ENCODE measurements at regions not wholly inside any gene's neighbourhood (a gene's known extent, or its start where the extent isn't known, plus 50 kb on each side); places are given as distances from the start of the nearest gene placed in this dataset.

DNA sequence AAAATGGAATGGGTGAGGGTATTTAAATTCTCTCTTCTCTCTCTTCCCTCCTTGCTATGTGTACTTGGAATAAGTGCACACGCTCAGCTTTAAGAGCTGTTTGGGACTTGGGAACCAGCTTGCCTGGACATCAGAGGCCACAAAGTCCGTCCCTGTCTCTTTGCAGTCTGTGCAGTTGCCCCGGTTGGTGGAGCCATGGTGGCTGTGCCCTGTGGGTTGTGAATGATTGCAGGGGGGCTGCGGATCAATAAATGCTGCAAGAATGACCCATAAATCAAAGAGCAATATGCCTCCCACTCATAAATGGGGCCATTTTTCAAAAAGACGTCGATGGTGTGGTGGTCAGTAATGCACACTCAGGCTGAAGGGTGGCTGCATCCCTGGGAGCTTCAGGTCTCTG, 135.1 kb upstream of the CST7 start:
- BruUV-seq (replicated peaks), result no TSS peak
- Histone ChIP-seq H3K4me2 (ENCODE audit: low read depth, low read length) (no peak overlapping the region), H3K4me3 (ENCODE audit: insufficient read depth, low read depth, low read length) (no peak overlapping the region)

More for the DNA sequence above, 135.1 kb upstream of the CST7 start:
- Histone ChIP-seq H2AFZ (replicated peaks; ENCODE audit: low read length, poor library complexity) (no peak overlapping the region), H2AK9ac (replicated peaks; ENCODE audit: low read depth, low read length, poor library complexity) (no peak overlapping the region), H4K5ac (ENCODE audit: low read depth, low read length) (no peak overlapping the region), H3K14ac (replicated peaks; ENCODE audit: low read depth, low read length) (no peak overlapping the region), H2BK15ac (ENCODE audit: low read depth, low read length) (no peak overlapping the region), H3K9me3 (ENCODE audit: control insufficient read depth, insufficient read depth, low read length) (no peaks in the 10 kb centered on the region), H4K8ac (ENCODE audit: low read depth in 2 of 2, low read length in 2 of 2) (no peak overlapping the region), H3K36me3 (ENCODE audit: control insufficient read depth, insufficient read depth, low read length) (no peaks in the 10 kb centered on the region), H3K27me3 (ENCODE audit: control insufficient read depth, insufficient read depth, low read length) (no peaks in the 10 kb centered on the region; the same call in none of the 2 replicates), H3K27ac (ENCODE audit: insufficient read depth, low read length) (no peak overlapping the region), H3K18ac (ENCODE audit: low read depth, low read length) (no peak overlapping the region), H4K91ac (ENCODE audit: insufficient read depth, low read depth, low read length) (no peak overlapping the region), H3K79me1 (ENCODE audit: low read depth in 1 of 2, low read length in 2 of 2) (no peaks in the 10 kb centered on the region), H3K4me1 (ENCODE audit: control insufficient read depth, insufficient read depth, low read length) (no peaks in the 10 kb centered on the region), H3K4ac (ENCODE audit: low read depth, low read length) (no peak overlapping the region), H3K9me1 (ENCODE audit: insufficient read depth, low read length) (no peaks in the 10 kb centered on the region), H4K20me1 (ENCODE audit: insufficient read depth, low read length) (no peaks in the 10 kb centered on the region), H2BK20ac (ENCODE audit: low read depth, low read length) (no peak overlapping the region), H2BK120ac (ENCODE audit: low read depth, low read length) (no peak overlapping the region), H3K23ac (ENCODE audit: low read depth, low read length) (no peak overlapping the region), H2AK5ac (ENCODE audit: low read depth, low read length) (no peak overlapping the region), H2BK5ac (ENCODE audit: low read depth, low read length, poor library complexity, severe bottlenecking) (no peak overlapping the region), H3K56ac (ENCODE audit: extremely low read depth, insufficient read depth, low read length) (no peak overlapping the region), H3K9ac (ENCODE audit: low read depth, low read length) (no peak overlapping the region)
- dilution Hi-C loops (cut with HindIII; ENCODE audit: low sequenced_read_pairs, unreplicated experiment), result no loop called here
- ChIA-PET POLR2A (ENCODE audit: unreplicated experiment) (no interaction called here), CTCF (no interaction called here)
- WGBS, 2 experiments (ENCODE audit: extremely low coverage in 2 of 2, insufficient read length in 1 of 2), result 90% methylated on average over 2 of the region's 6 CpGs; no CpG with 5 or more reads in 1 of the 2 experiments
- DNase-seq (no peak), ATAC-seq (ENCODE audit: low read depth) (no peak)
- no peak for TF ChIP-seq SMC3 (IDR thresholded peaks at IDR 0.05; ENCODE audit: low read depth, low read length)
- no peak for TF ChIP-seq NFE2L2 (IDR thresholded peaks at IDR 0.05; ENCODE audit: low read depth, low read length)
- TF ChIP-seq POLR2A (IDR thresholded peaks at IDR 0.05; ENCODE audit: low read depth, low read length), result no peak
- no peak for TF ChIP-seq BHLHE40 (IDR thresholded peaks at IDR 0.05; ENCODE audit: low read depth, low read length)
- no peak for TF ChIP-seq MXI1 (IDR thresholded peaks at IDR 0.05; ENCODE audit: borderline replicate concordance, low read depth, low read length)
- in situ Hi-C loops (cut with MboI; ENCODE audit: low sequenced_read_pairs), result no loop called here
- intact Hi-C loops (cut with micrococcal nuclease), result no loop called here
